GM08714 (cell line): ENCODE measurements at regions not wholly inside any gene's neighbourhood (a gene's known extent, or its start where the extent isn't known, plus 50 kb on each side); places are given as distances from the start of the nearest gene placed in this dataset.

Source experiments
- H3K4me3 ChIP-seq: fragments of 200-500 bp; sonication (Bioruptor generic); 2 replicates; pipeline ENCODE4 v1.5.1; 2014; ENCODE audit warnings: mild to moderate bottlenecking, low read length, inconsistent platforms
- ZNF274 ChIP-seq: IDR thresholded peaks from 2 replicates; pipeline ENCODE4 v1.6.1; 2012; ENCODE audit warnings: mild to moderate bottlenecking, low read depth, low read length

GRCh38 chr14:41378526-41378925 is 228.2 kb upstream of the LRFN5 start:
- H3K4me3 ChIP-seq = no peak overlapping the region
- no peak for TF ChIP-seq ZNF274

GRCh38 chr14:41377932-41378331 is 228.7 kb upstream of the LRFN5 start:
- no peak for TF ChIP-seq ZNF274

GRCh38 chr14:41374092-41374491 is 232.6 kb upstream of the LRFN5 start:
- H3K4me3 ChIP-seq = no peak overlapping the region
- no peak for TF ChIP-seq ZNF274

More at GRCh38 chr14:41377932-41378331, 228.7 kb upstream of the LRFN5 start:
- H3K4me3 ChIP-seq = no peak overlapping the region

GRCh38 chr14:41362139-41362538 is 244.5 kb upstream of the LRFN5 start:
- no peak overlapping the region for H3K4me3 ChIP-seq
- TF ChIP-seq ZNF274 = no peak

- no peak for TF ChIP-seq ZNF274
- H3K4me3 ChIP-seq = no peak overlapping the region
Measured at GRCh38 chr14:41360126-41360525, 246.6 kb upstream of the LRFN5 start.

GRCh38 chr14:41355866-41356265 is 250.8 kb upstream of the LRFN5 start:
- TF ChIP-seq ZNF274 = no peak
- H3K4me3 ChIP-seq = no peak overlapping the region

GRCh38 chr14:41350476-41350875 is 256.2 kb upstream of the LRFN5 start:
- TF ChIP-seq ZNF274 = no peak
- no peak overlapping the region for H3K4me3 ChIP-seq

- TF ChIP-seq ZNF274 = no peak
- no peak overlapping the region for H3K4me3 ChIP-seq
Measured at GRCh38 chr14:41349289-41349910, 257.3 kb upstream of the LRFN5 start.

- no peak for TF ChIP-seq ZNF274
- no peak overlapping the region for H3K4me3 ChIP-seq
Measured at GRCh38 chr14:41343857-41344256, 262.8 kb upstream of the LRFN5 start.

- no peak overlapping the region for H3K4me3 ChIP-seq
Measured at GRCh38 chr14:41313196-41313595, 293.5 kb upstream of the LRFN5 start.

GRCh38 chr14:41303506-41303905 is 303.2 kb upstream of the LRFN5 start:
- TF ChIP-seq ZNF274 = no peak
- H3K4me3 ChIP-seq = no peak overlapping the region

More at GRCh38 chr14:41313196-41313595, 293.5 kb upstream of the LRFN5 start:
- TF ChIP-seq ZNF274 = no peak

GRCh38 chr14:41302776-41303175 is 303.9 kb upstream of the LRFN5 start:
- no peak overlapping the region for H3K4me3 ChIP-seq
- TF ChIP-seq ZNF274 = no peak

GRCh38 chr14:41299924-41300323 is 306.8 kb upstream of the LRFN5 start:
- no peak overlapping the region for H3K4me3 ChIP-seq
- TF ChIP-seq ZNF274 = no peak

- H3K4me3 ChIP-seq = no peak overlapping the region
- no peak for TF ChIP-seq ZNF274
Measured at GRCh38 chr14:41298328-41298690, 308.4 kb upstream of the LRFN5 start.

- H3K4me3 ChIP-seq = no peak overlapping the region
- TF ChIP-seq ZNF274 = no peak
Measured at GRCh38 chr14:41297576-41298327, 308.9 kb upstream of the LRFN5 start.

- no peak overlapping the region for H3K4me3 ChIP-seq
Measured at GRCh38 chr14:41295734-41296133, 310.9 kb upstream of the LRFN5 start.

GRCh38 chr14:41289025-41289424 is 317.7 kb upstream of the LRFN5 start:
- H3K4me3 ChIP-seq = no peak overlapping the region
- TF ChIP-seq ZNF274 = no peak

More at GRCh38 chr14:41295734-41296133, 310.9 kb upstream of the LRFN5 start:
- TF ChIP-seq ZNF274 = no peak
